HG03196 (cell line): ENCODE measurements at regions not wholly inside any gene's neighbourhood (a gene's known extent, or its start where the extent isn't known, plus 50 kb on each side); places are given as distances from the start of the nearest gene placed in this dataset.
"Not testable (repeated sequence)": the region's sequence is repeated elsewhere in the genome, so short reads cannot be mapped to it uniquely, and the experiment has no call there.

Experiments used
- ATAC-seq: cut with Tn5 transposase; IDR thresholded peaks from one replicate; pipeline ENCODE4 v1.9.1; 2021; ENCODE audit not compliant: unreplicated experiment

- not testable (repeated sequence) for ATAC-seq
These were observed 134.3 kb downstream of the CCDC71L start for GRCh38 chr7:106526617-106527016.

DNA sequence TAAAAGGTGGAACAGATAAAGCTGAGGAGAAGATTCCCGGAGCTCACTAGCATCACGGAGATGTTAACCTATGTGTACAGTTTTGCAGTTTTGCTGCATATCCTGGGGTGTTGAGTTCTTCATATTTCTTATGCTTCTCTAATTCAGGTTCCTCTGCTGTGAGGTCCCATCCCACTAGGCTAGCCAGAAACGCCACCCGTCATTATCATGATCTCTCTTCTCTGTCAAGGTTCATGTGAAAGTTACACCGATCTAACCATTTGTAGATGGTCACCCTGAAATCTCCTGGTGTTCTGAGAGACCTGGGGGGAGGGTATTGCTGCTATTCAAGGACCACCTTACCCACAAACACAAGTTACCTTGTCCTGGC lies 136.3 kb downstream of the CCDC71L start:
- no peak for ATAC-seq

DNA sequence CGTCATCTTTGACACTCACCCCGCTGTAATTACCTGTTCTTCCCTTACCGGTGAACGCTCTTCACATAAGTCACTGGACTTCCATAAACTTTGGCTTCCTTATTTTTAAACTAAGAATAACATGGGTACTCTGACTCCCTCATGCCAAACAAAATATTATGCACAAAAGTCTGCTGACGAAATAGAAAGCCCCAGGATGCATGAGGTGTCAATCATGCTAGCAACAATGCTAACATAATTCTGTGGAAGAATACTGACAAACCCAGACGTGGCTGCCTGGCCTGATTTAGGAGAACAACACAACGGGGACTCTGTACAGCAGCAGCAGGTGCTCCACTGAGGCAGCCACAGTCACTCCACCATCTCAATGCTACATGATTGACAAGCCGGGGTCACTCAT lies 137.5 kb downstream of the CCDC71L start:
- no peak for ATAC-seq

GRCh38 chr7:106522696-106523095 lies 138.3 kb downstream of the CCDC71L start:
- no peak for ATAC-seq

GRCh38 chr7:106521541-106521940 lies 139.4 kb downstream of the CCDC71L start:
- ATAC-seq, result no peak

DNA sequence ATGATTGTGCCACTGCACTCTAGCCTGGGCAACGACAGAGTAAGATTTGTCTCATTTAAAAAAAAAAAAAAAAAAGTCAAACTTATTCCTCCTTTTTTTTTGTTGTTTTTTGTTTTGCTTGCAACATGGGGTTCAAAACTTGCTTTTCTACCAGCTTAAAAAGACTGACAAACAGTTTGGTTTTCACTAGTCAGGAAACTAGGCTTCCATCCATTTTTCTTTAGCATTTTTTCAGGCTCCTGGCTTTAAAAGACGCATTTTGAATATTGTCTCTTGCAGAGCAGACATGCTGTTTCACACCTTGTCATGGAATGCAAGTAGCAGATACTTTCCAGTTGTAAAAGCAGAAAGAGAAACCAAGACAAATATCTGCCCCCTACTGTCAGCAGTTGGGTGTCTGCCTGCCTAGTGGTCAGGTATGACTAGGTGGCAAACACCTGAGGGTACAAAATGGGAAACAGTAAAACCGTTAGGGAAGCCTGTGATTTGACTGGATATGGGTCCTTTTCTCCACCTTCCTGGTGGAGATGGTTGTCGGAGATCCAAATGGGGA lies 139.9 kb downstream of the CCDC71L start:
- ATAC-seq, result no peak

DNA sequence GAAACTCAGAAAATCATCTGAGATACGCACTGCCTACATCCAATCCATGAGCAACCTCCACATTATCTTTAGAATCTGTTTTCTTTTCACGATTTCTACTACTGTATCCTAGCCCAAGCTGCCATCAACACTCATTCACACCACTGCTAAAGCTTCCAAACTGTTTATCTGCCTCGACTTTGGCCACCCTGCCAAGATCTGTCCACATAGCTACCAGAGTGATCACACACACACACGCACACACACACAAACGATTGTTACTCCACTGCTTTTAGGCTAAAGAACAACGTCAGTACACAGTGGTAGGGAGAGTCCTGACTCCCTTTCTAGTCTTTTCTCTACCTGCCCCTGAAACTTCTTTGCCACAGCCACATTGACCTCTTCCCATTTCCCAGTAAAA lies 142.0 kb downstream of the CCDC71L start:
- ATAC-seq, result no peak

- ATAC-seq, result no peak
These were observed 142.7 kb downstream of the CCDC71L start for GRCh38 chr7:106518239-106518638.

DNA sequence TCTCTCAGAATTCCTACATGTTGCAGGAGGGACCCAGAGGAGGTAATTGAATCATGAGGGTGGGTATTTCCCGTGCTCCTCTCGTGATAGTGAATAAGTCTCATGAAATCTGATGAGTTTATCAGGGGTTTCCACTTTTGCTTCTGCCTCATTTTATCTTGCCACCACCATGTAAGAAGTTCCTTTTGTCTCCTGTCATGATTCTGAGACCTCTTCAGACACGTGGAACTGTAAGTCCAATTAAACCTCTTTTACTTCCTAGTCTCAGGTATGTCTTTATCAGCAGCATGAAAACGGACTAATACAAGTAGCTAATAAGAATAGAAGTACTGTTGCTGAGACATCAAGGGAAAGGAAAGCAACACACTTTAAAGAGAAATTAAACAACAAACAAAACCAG lies 143.4 kb downstream of the CCDC71L start:
- ATAC-seq, result no peak

DNA sequence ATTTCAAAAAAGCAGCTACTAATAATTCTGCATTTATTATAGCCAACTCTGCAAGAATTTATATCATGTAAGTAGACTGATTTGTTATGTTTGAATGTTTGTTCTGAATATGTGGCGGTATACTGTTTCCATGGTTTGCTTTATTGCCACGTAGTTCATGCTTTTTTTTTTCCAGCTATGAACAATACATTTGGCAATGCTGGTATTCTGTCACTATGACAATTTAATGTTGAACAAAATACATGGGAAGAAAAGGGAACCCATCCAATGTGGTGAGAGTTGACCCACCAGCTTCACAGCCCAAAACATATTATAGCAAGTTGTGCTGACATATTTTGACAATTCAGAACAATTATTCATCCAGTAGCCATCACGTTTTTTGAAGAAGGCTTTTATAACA lies 145.6 kb downstream of the CCDC71L start:
- ATAC-seq, result no peak

DNA sequence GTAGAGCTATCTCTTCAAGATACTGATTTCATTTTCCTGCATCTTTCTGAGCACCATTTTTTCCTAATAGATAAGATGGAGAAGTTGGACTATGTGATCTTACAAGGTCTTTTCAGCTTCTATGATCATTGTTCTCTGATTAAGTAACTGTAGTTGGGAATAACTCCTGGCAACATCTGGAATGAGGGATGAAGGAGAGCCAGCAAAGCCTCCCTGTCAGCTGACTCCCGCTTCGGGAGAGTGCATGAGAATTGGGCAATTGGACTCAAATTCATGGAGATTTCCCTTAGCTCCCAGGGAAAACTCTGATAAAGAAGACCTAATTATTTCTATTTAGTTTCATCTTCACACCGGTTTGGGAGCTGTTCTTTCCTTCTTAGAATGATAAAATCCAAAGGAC lies 146.1 kb downstream of the CCDC71L start:
- ATAC-seq, result no peak

DNA sequence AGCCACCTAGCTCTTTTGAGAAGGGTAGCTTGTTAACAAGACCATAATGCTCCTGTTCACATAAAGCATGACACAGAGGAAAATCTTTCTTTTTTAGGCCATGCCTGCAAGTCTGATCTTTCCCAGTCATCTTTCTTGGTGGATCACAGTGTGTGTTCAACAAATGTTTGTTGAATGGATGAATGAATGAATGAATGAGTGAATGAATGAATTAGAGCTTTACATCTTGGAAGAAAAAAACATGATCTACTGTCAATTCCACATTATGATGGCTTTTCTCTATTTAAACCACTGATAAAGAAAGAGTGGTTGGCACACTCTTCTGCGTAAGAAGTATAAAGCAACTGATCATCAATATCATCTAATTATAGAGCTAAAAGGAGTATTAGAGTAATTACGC lies 148.7 kb downstream of the CCDC71L start:
- no peak for ATAC-seq

DNA sequence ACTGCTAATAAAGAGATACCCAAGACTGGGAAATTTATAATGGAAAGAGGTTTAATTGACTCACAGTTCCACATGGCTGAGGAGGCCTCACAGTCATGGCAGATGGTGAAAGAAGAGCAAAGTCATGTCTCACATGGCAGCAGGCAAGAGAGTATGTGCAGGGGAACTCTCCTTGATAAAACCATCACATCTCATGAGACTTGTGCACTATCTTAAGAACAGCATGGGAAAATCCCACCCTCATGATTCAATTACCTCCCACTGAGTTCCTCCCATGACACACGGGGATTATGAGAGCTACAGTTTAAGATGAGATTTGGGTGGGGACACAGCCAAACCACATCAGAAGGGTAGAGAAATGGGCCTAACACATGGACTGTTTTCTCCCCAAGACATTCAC lies 156.3 kb downstream of the CCDC71L start:
- ATAC-seq, result no peak

- ATAC-seq, result no peak
These were observed 156.8 kb downstream of the CCDC71L start for GRCh38 chr7:106504207-106504606.

- no peak for ATAC-seq
These were observed 157.3 kb downstream of the CCDC71L start for GRCh38 chr7:106503626-106504025.

DNA sequence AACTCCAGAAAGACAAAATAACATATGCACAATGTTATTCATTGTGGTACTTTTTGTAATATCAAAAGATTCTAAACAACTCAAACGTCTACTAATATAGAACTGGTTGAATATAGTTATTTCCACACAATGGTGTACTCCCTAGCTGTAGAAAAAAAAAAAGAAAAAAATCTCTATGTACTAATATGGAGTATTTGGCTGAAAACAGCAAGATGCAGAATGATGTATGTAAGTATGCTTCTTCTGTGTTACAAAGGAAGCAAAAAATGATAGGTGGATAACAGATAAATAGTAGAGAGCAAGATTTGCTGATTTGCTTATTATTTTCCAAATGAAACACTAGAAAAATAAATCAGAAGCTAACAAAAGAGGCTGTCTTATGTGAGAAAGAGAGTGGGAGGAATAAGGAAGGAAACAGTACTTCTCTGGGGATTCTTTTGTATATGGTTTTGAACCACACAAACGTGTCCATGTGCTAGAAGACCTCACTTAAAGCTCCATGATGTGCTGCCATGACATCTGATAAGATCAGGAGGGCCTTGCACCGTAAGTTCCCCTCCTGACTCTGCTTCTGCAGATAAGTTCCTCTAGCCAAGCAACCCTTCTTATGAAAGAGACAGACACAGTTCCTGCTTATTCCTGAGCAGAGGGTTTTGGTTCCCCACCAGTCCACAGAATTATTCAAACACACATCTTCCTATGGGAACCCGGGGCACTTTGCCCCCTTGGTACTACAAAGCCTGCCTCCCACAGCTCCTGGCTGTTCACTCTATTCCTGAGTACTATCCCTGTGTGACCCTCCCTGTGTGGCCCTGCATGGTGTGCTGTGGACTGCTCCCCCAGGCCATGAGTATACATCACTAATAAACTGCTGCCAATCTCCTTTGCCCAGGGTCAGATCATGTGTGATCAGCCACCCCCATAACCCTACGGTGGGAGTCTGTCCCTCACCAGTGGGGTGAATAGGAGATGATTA lies 159.1 kb downstream of the CCDC71L start:
- no peak for ATAC-seq

DNA sequence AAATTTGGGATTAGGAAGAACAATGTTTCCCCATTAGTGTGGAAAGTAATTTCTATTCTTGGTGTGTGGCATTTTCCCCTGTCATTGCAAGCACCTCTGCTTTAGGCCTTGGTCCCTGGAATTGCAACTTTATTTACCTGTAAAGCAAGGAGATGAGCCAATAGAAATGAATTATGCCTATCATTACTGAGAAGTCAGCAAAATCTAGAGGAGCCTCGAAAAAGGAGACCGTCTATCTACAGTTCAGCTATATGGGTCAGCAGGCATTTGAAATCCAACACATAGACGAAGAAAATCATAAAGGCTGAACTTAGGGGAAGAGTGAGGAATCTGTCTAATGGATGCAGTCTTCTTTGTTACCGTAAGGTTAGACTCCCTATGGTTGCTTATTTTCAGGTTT lies 161.1 kb downstream of the CCDC71L start:
- ATAC-seq, result no peak

DNA sequence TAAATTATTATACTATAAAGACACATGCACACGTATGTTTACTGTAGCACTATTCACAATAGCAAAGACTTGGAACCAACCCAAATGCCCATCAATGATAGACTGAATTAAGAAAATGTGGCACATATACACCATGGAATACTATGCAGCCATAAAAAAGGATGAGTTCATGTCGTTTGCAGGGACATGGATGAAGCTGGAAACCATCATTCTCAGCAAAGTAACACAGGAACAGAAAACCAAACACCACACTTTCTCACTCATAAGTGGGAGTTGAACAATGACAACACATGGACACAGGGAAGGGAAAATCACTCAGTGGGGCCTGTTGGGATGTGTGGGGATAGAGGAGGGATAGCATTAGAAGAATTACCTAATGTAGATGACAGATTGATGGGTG lies 163.0 kb downstream of the CCDC71L start:
- not testable (repeated sequence) for ATAC-seq

DNA sequence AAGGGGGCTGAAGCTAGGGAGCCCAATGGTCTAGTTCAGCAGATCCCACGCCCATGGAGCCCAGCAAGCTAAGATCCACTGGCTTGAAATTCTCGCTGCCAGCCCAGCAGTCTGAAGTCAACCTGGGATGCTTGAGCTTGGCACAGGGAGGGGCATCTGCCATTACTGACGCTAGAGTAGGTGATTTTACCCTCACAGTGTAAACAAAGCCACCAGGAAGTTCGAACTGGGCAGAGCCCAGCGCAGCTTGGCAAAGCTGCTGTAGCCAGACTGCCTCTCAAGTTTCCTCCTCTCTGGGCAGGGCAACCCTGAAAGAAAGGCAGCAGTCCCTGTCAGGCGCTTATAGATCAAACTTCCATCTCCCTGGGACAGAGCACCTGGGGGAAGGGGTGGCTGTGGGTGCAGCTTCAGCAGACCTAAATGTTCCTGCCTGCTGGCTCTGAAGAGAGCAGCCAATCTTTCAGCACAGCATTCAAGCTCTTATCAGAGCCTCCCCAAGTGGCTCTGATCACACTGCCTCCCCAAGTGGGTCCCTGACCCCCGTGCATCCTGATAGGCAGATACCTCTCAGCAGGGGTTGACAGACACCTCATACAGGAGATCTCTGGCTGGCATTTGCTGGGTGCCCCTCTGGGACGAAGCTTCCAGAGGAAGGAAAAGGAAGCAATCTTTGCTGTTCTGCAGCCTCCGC lies 167.8 kb downstream of the CCDC71L start:
- ATAC-seq, result no peak

- ATAC-seq, result no peak
These were observed 172.5 kb downstream of the CCDC71L start for GRCh38 chr7:106488465-106488864.

- no peak for ATAC-seq
These were observed 173.1 kb downstream of the CCDC71L start for GRCh38 chr7:106487892-106488291.

GRCh38 chr7:106486331-106486730 lies 174.6 kb downstream of the CCDC71L start:
- ATAC-seq, result no peak
